A673 (cell line): ENCODE measurements at regions not wholly inside any gene's neighbourhood (a gene's known extent, or its start where the extent isn't known, plus 50 kb on each side); places are given as distances from the start of the nearest gene placed in this dataset.
A peak's percentile ranks its signal among the peaks of the same experiment; 100 is the strongest.

Experiments used
- BruUV-seq: library from RNA; stranded (reverse); fragments of 400-500 nt; replicated peaks from 2 replicates; lab custom pipeline; 2021; lab: Mats Ljungman, UMichigan
- CTCF ChIA-PET: fragments of 300-600 bp; sonication (Branson Sonifier 250); formaldehyde crosslinking; loops from one replicate; lab custom pipeline; 2022; ENCODE audit warnings: antibody characterized with exemption; lab: Charles Lee
- POLR2A ChIA-PET: fragments of 300-600 bp; sonication (Branson Sonifier 250); formaldehyde crosslinking; loops from one replicate; lab custom pipeline; 2022; ENCODE audit warnings: antibody characterized with exemption; ENCODE audit not compliant: low non-redundant PET; lab: Charles Lee
- DNase-seq: peaks from one replicate; pipeline ENCODE4 v3.0.0-alpha.2; 2015; ENCODE audit warnings: low spot score
- H3K27ac ChIP-seq: fragments of 200-600 bp; sonication (generic); 2 replicates; pipeline ENCODE4 v1.5.1; 2016; ENCODE audit warnings: mixed run types, low read depth, mild to moderate bottlenecking, mixed read lengths, antibody characterized with exemption, low read length; ENCODE audit not compliant: poor library complexity, severe bottlenecking
- H3K27me3 ChIP-seq: fragments of 200-600 bp; sonication (generic); replicated peaks from 2 replicates; pipeline ENCODE4 v1.6.1; 2017; ENCODE audit warnings: mixed run types, low read depth, mild to moderate bottlenecking, mixed read lengths, antibody characterized with exemption, low read length; ENCODE audit not compliant: insufficient read depth, poor library complexity
- H3K36me3 ChIP-seq: fragments of 200-600 bp; sonication (generic); 2 replicates; pipeline ENCODE4 v1.6.1; 2016; ENCODE audit warnings: mixed run types, mild to moderate bottlenecking, mixed read lengths, antibody characterized with exemption, low read length; ENCODE audit not compliant: insufficient read depth, poor library complexity, severe bottlenecking
- H3K4me1 ChIP-seq: fragments of 200-600 bp; sonication (generic); 2 replicates; pipeline ENCODE4 v1.6.1; 2017; ENCODE audit warnings: mixed run types, mild to moderate bottlenecking, mixed read lengths, antibody characterized with exemption, low read length; ENCODE audit not compliant: insufficient read depth, poor library complexity, severe bottlenecking
- H3K4me3 ChIP-seq: fragments of 200-600 bp; sonication (generic); 2 replicates; pipeline ENCODE4 v1.5.1; 2016; ENCODE audit warnings: low read depth, mixed run types, mild to moderate bottlenecking, mixed read lengths, low read length; ENCODE audit not compliant: poor library complexity, severe bottlenecking
- H3K9me3 ChIP-seq: fragments of 200-600 bp; sonication (generic); 2 replicates; pipeline ENCODE4 v1.6.1; 2016; ENCODE audit warnings: mixed run types, low read depth, mild to moderate bottlenecking, mixed read lengths, antibody characterized with exemption, low read length; ENCODE audit not compliant: poor library complexity, severe bottlenecking
- CTCF ChIP-seq: fragments of 300-800, 200-600 bp; sonication (generic); conservative IDR thresholded peaks from 2 replicates; pipeline ENCODE4 v1.5.1; 2017; ENCODE audit warnings: low read depth, mild to moderate bottlenecking, antibody characterized with exemption, low read length, moderate library complexity, mixed read lengths
- EZH2 ChIP-seq: fragments of 200-600 bp; sonication (generic); IDR thresholded peaks from 2 replicates; pipeline ENCODE4 v1.6.1; 2017; ENCODE audit warnings: borderline replicate concordance, low read depth, mild to moderate bottlenecking, mixed read lengths, antibody characterized with exemption, low read length; ENCODE audit not compliant: poor library complexity, severe bottlenecking
- intact Hi-C: fragments of 100-400 bp; cut with micrococcal nuclease; formaldehyde crosslinking; loops from one replicate; pipeline ENCODE4 v1.10.0; 2022; ENCODE audit not compliant: unreplicated experiment

DNA sequence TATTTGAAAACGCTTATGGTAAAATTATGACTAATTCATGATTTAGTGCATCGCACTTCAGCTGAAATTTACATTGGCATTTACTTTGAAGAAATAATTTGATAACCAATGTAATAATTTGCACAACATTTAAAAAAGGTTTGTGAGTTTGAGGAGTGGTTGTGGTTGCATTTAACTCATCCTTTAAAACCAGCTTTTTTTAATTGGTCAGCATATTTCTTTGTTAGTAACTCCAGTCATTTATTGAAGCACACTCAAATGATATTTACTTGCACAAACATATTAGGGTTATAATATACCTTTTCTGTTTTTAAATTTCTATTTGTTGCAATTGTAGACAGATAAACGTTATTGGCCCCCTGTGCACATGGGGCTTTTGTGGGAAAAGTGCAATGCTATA, 78.1 kb upstream of the AHI1 start:
- Histone ChIP-seq H3K36me3 (no peaks in the 10 kb centered on the region), H3K9me3 (no peaks in the 10 kb centered on the region), H3K27me3 (peaks cover 81% of the 10 kb centered on the region), H3K4me1 (peaks cover 7% of the 10 kb centered on the region), H3K27ac (no peak overlapping the region), H3K4me3 (no peak overlapping the region)
- no TSS peak for BruUV-seq
- TF ChIP-seq CTCF (no peak), EZH2 (no peak)
- DNase-seq: no peak
- intact Hi-C loops: no loop called here
- CTCF ChIA-PET: no interaction called here
- POLR2A ChIA-PET: no interaction called here

- Histone ChIP-seq H3K4me3 (no peak overlapping the region), H3K9me3 (no peaks in the 10 kb centered on the region), H3K4me1 (peaks cover 7% of the 10 kb centered on the region), H3K36me3 (no peaks in the 10 kb centered on the region), H3K27me3 (peaks cover 85% of the 10 kb centered on the region), H3K27ac (no peak overlapping the region)
- intact Hi-C loops: no loop called here
- ChIA-PET POLR2A (no interaction called here), CTCF (no interaction called here)
- TF ChIP-seq EZH2: no peak
- no peak for TF ChIP-seq CTCF
- peak; percentile 82 for DNase-seq
- BruUV-seq: no TSS peak
Observed at GRCh38 chr6:135576055-135576454, 78.5 kb upstream of the AHI1 start.

DNA sequence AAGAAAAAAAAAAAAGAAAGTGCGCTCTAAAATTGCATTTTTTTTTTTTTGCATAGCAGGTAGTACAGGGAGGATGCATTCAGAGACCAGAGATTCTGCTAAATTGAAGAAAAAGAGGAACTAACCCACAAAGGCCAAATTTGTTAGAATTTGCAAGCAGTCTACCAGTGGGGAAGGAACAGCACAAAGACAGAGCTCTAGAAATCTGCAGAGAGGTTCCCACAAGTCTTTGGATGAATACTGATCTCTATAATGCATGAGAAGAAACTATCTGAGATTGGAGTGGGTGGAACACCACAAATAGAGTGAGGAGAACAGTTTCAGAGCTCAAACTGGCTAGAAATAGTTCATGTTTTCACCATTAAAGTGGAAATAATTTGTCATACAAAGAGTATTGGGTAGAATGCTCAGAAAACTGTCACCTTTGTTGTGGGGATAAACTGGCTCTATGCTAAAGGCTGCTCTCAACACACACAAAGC, 79.6 kb upstream of the AHI1 start:
- no peaks in the 10 kb centered on the region for H3K9me3 ChIP-seq
- BruUV-seq: no TSS peak
- no peaks in the 10 kb centered on the region for H3K36me3 ChIP-seq
- TF ChIP-seq CTCF (no peak), EZH2 (no peak)
- no peak overlapping the region for H3K4me3 ChIP-seq
- H3K27me3 ChIP-seq: peaks cover 86% of the 10 kb centered on the region
- ChIA-PET POLR2A (no interaction called here), CTCF (no interaction called here)
- DNase-seq: no peak
- no peak overlapping the region for H3K27ac ChIP-seq
- intact Hi-C loops: no loop called here
- H3K4me1 ChIP-seq: peaks cover 7% of the 10 kb centered on the region
